Naive B cell (primary cell): ENCODE measurements at regions not wholly inside any gene's neighbourhood (a gene's known extent, or its start where the extent isn't known, plus 50 kb on each side); places are given as distances from the start of the nearest gene placed in this dataset.
"Not testable (repeated sequence)": the region's sequence is repeated elsewhere in the genome, so short reads cannot be mapped to it uniquely, and the experiment has no call there.

Experiments used
- ATAC-seq, 2 donors: fragments of 150-1000 bp; cut with Tn5 transposase; 2 replicates each; pipeline ENCODE4 v1.10.0; 2021; ENCODE audit warnings: low read depth in 2 of 2, mild to moderate bottlenecking in 2 of 2, moderate library complexity in 2 of 2
- DNase-seq: peaks from one replicate; pipeline ENCODE4 v3.0.0; 2022
- H3K27ac Mint-ChIP-seq, 6 donors: one replicate each; pipeline ENCODE4 v1.8.0; 2020 to 2022; ENCODE audit warnings: mild to moderate bottlenecking in 6 of 6, mixed read lengths in 6 of 6, moderate library complexity in 5 of 6, inconsistent platforms in 2 of 6
- H3K27me3 Mint-ChIP-seq, 3 donors: one replicate each; pipeline ENCODE4 v1.8.0; 2021 to 2022; ENCODE audit warnings: mixed read lengths in 3 of 3, mild to moderate bottlenecking in 1 of 3
- H3K36me3 Mint-ChIP-seq, 2 donors: one replicate each; pipeline ENCODE4 v1.8.0; 2020 to 2022; ENCODE audit warnings: mixed read lengths in 2 of 2, inconsistent platforms in 1 of 2, mild to moderate bottlenecking in 1 of 2
- H3K4me1 Mint-ChIP-seq, 3 donors: one replicate each; pipeline ENCODE4 v1.8.0; 2020 to 2022; ENCODE audit warnings: mixed read lengths in 3 of 3, inconsistent platforms in 1 of 3, mild to moderate bottlenecking in 1 of 3, moderate library complexity in 1 of 3
- H3K4me3 Mint-ChIP-seq, 8 donors: one replicate each; pipeline ENCODE4 v1.8.0; 2020 to 2022; ENCODE audit warnings: mild to moderate bottlenecking in 8 of 8, mixed read lengths in 8 of 8, moderate library complexity in 8 of 8, inconsistent platforms in 2 of 8
- H3K9me3 Mint-ChIP-seq, 7 donors: one replicate each; pipeline ENCODE4 v1.8.0; 2020 to 2022; ENCODE audit warnings: mixed read lengths in 7 of 7, mild to moderate bottlenecking in 5 of 7, inconsistent platforms in 2 of 7, moderate library complexity in 1 of 7

GRCh38 chr4:64747919-64748715 is 338.9 kb upstream of the TECRL start:
- Mint-ChIP-seq H3K27ac (no peak overlapping the region), H3K27me3 (no peaks in the 10 kb centered on the region), H3K4me3 (no peak overlapping the region), H3K9me3 (peaks cover 0 to 13% (median 5%) of the 10 kb centered on the region in 7 donors), H3K36me3 (no peaks in the 10 kb centered on the region), H3K4me1 (no peaks in the 10 kb centered on the region)
- ATAC-seq, result no peak
- DNase-seq, result no peak

- DNase-seq (no peak), ATAC-seq (no peak)
- H3K4me1 Mint-ChIP-seq, result no peaks in the 10 kb centered on the region
- no peak overlapping the region for H3K4me3 Mint-ChIP-seq
- H3K36me3 Mint-ChIP-seq, result no peaks in the 10 kb centered on the region
- H3K27ac Mint-ChIP-seq, result no peak overlapping the region
- peaks cover 0 to 8% (median 3%) of the 10 kb centered on the region in 7 donors for H3K9me3 Mint-ChIP-seq
- H3K27me3 Mint-ChIP-seq, result no peaks in the 10 kb centered on the region
Measured at GRCh38 chr4:64738240-64738639, 329.0 kb upstream of the TECRL start.

GRCh38 chr4:64737854-64738138 is 328.5 kb upstream of the TECRL start:
- not testable (repeated sequence) for H3K4me1 Mint-ChIP-seq, H3K9me3 Mint-ChIP-seq, DNase-seq, ATAC-seq, H3K36me3 Mint-ChIP-seq, H3K4me3 Mint-ChIP-seq, H3K27ac Mint-ChIP-seq, H3K27me3 Mint-ChIP-seq

GRCh38 chr4:64737026-64737853 is 328.0 kb upstream of the TECRL start:
- Mint-ChIP-seq H3K36me3 (no peaks in the 10 kb centered on the region), H3K27ac (no peak overlapping the region), H3K9me3 (peaks cover 0 to 7% (median 5%) of the 10 kb centered on the region in 7 donors), H3K4me1 (no peaks in the 10 kb centered on the region), H3K27me3 (no peaks in the 10 kb centered on the region), H3K4me3 (no peak overlapping the region)
- ATAC-seq (no peak), DNase-seq (no peak)

GRCh38 chr4:64729561-64729960 is 320.3 kb upstream of the TECRL start:
- no peaks in the 10 kb centered on the region for H3K27me3 Mint-ChIP-seq
- H3K9me3 Mint-ChIP-seq, result peaks cover 0 to 20% (median 9%) of the 10 kb centered on the region in 7 donors
- H3K4me3 Mint-ChIP-seq, result no peak overlapping the region
- DNase-seq (no peak), ATAC-seq (no peak)
- H3K36me3 Mint-ChIP-seq, result no peaks in the 10 kb centered on the region
- H3K27ac Mint-ChIP-seq, result peak overlapping the region in 1 of 6 donors; percentile 41
- H3K4me1 Mint-ChIP-seq, result no peaks in the 10 kb centered on the region

DNA sequence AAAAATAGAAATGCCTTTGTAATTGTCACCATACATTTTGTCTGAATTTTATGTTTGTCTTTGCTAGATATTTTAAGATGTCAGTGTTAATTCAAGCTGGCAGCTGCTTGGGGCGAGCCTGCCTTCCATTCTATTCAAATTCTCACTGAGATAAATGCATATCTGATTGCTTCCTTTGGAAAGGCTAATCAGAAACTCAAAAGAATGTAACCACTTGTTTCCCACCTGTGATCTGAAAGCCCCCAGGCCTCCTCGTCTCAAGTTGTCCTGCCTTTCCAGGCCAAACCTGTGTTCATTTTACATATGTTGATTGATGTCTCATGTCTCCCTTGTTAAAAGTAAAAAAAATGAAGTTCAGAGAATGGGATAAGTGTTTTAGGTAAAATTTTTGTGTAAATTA is 318.7 kb upstream of the TECRL start:
- Mint-ChIP-seq H3K4me3 (no peak overlapping the region), H3K9me3 (peaks cover 0 to 20% (median 8%) of the 10 kb centered on the region in 7 donors), H3K4me1 (no peaks in the 10 kb centered on the region), H3K27me3 (no peaks in the 10 kb centered on the region), H3K36me3 (no peaks in the 10 kb centered on the region), H3K27ac (no peak overlapping the region)
- DNase-seq (no peak), ATAC-seq (no peak)

- ATAC-seq, H3K27ac Mint-ChIP-seq, H3K27me3 Mint-ChIP-seq, H3K4me1 Mint-ChIP-seq, H3K36me3 Mint-ChIP-seq, H3K4me3 Mint-ChIP-seq, DNase-seq: not testable (repeated sequence)
- peaks cover 0 to 16% (median 3%) of the 10 kb centered on the region in 7 donors for H3K9me3 Mint-ChIP-seq
Measured at GRCh38 chr4:64727391-64727790, 318.1 kb upstream of the TECRL start.

GRCh38 chr4:64724689-64725088 is 315.4 kb upstream of the TECRL start:
- Mint-ChIP-seq H3K9me3 (peaks cover 0 to 11% (median 2%) of the 10 kb centered on the region in 7 donors), H3K4me1 (no peaks in the 10 kb centered on the region), H3K36me3 (no peaks in the 10 kb centered on the region), H3K4me3 (no peak overlapping the region), H3K27me3 (no peaks in the 10 kb centered on the region), H3K27ac (no peak overlapping the region)
- no peak for DNase-seq
- no peak for ATAC-seq

GRCh38 chr4:64721106-64721505 is 311.9 kb upstream of the TECRL start:
- no peak overlapping the region for H3K4me3 Mint-ChIP-seq
- H3K27ac Mint-ChIP-seq, result no peak overlapping the region
- H3K36me3 Mint-ChIP-seq, result no peaks in the 10 kb centered on the region
- no peaks in the 10 kb centered on the region for H3K27me3 Mint-ChIP-seq
- no peak for ATAC-seq
- H3K9me3 Mint-ChIP-seq, result peaks cover 0 to 3% (median 0%) of the 10 kb centered on the region in 7 donors
- DNase-seq, result no peak
- H3K4me1 Mint-ChIP-seq, result no peaks in the 10 kb centered on the region

GRCh38 chr4:64718091-64718490 is 308.8 kb upstream of the TECRL start:
- ATAC-seq, result no peak
- no peaks in the 10 kb centered on the region for H3K4me1 Mint-ChIP-seq
- DNase-seq, result no peak
- no peaks in the 10 kb centered on the region for H3K36me3 Mint-ChIP-seq
- H3K9me3 Mint-ChIP-seq, result no peaks in the 10 kb centered on the region
- H3K27me3 Mint-ChIP-seq, result no peaks in the 10 kb centered on the region
- no peak overlapping the region for H3K4me3 Mint-ChIP-seq
- H3K27ac Mint-ChIP-seq, result no peak overlapping the region

DNA sequence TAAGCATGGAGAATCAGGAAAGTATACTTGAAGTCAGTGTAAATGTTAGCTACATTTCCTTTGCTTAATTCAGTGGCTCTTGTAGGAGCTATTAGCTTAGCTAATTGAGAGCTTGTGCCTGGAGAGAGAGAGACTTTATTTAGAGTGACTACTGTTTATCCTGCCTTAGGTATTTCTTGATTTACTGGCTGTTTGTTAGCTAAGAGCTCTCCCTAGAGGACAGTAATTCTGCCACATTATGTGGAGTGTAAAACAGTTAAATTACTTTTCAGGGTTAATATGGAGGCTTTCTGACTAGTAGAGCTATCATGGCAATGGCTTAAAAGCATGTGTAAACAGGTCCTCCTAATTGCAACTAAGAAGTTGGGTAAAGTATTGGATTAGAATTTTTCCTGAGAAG is 306.5 kb upstream of the TECRL start:
- Mint-ChIP-seq H3K4me3 (no peak overlapping the region), H3K27me3 (no peaks in the 10 kb centered on the region), H3K9me3 (no peaks in the 10 kb centered on the region), H3K27ac (no peak overlapping the region), H3K36me3 (no peaks in the 10 kb centered on the region), H3K4me1 (no peaks in the 10 kb centered on the region)
- DNase-seq (no peak), ATAC-seq (no peak)

DNA sequence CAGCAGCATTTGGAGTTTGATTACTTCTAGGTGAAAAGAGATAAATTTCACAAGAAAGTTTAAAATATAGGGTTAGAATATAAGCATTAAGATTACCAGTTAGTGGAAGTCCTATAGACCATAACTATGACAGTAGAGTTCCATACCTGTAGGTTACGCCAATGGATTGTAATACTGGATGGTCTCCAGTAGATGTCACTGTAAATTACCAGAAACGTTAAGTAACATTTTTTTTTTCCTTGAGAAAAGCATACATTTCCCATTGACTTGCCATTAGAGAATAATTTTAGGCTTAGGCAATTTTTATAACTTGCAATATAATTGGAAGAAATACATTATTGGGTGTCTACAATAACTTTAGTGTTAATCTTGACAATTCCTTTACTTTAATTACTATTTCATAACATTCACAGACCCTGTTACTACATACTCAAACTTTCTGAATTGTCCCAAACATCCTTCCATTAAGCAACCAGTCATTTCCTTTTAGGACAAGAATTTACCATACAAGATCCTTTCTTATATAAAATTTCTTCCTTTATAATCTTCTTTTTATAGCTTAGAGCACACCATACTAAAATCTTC is 304.1 kb upstream of the TECRL start:
- Mint-ChIP-seq H3K9me3 (no peaks in the 10 kb centered on the region), H3K36me3 (no peaks in the 10 kb centered on the region), H3K27ac (no peak overlapping the region), H3K4me1 (no peaks in the 10 kb centered on the region), H3K4me3 (no peak overlapping the region), H3K27me3 (no peaks in the 10 kb centered on the region)
- DNase-seq (no peak), ATAC-seq (no peak)

DNA sequence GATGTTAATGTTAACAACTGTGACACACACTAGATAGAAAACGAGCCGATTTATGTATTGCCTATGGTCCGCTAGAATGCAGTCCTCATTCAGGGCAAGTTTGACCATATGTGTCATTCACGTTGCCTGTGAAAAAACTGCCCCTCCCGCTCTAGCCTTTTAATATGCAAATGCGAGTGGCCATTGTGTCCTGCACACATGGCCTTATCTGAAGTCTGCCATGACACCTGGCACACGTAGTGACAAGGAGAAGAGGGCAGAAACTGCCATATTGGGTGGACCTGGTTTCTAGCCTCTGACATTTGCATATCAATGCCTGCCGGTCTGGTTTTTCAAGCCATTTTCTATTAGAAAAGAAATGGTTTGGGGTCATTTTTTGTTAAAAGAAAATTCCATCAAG is 303.3 kb upstream of the TECRL start:
- ATAC-seq, result no peak
- Mint-ChIP-seq H3K27ac (no peak overlapping the region), H3K36me3 (no peaks in the 10 kb centered on the region), H3K27me3 (no peaks in the 10 kb centered on the region), H3K4me1 (no peaks in the 10 kb centered on the region), H3K4me3 (no peak overlapping the region), H3K9me3 (no peaks in the 10 kb centered on the region)
- DNase-seq, result no peak

DNA sequence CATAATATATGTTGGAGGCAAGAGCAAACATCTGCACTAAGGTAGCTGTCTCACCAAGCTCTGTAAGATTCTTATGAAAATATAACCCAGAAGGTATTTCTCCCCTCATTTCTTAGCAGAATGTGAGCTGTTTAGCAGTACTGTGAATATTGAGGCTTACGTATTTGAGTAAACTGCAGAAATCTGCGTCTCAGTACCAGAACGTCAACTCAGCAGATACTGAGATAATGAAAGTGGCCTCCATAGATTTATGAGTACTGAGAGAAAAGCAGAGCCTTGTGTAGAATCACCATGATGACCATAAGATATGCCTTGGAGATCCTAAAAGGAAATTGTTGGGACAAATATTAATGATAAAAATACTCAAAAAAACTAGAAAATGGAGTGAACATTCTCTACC is 296.7 kb upstream of the TECRL start:
- no peak for ATAC-seq
- Mint-ChIP-seq H3K36me3 (no peaks in the 10 kb centered on the region), H3K4me3 (no peak overlapping the region)

More for the DNA sequence above, 296.7 kb upstream of the TECRL start:
- H3K27ac Mint-ChIP-seq, result no peak overlapping the region
- H3K27me3 Mint-ChIP-seq, result no peaks in the 10 kb centered on the region
- peaks cover 0 to 10% (median 3%) of the 10 kb centered on the region in 7 donors for H3K9me3 Mint-ChIP-seq
- no peak for DNase-seq
- H3K4me1 Mint-ChIP-seq, result no peaks in the 10 kb centered on the region
